HepG2 (cell line): ENCODE measurements at regions not wholly inside any gene's neighbourhood (a gene's known extent, or its start where the extent isn't known, plus 50 kb on each side); places are given as distances from the start of the nearest gene placed in this dataset.

Experiments used
- ARNTL ChIP-seq: sonication (generic); formaldehyde crosslinking; IDR thresholded peaks from 2 replicates; pipeline ENCODE4 v1.4.0; 2020; ENCODE audit warnings: mild to moderate bottlenecking, missing genetic modification reagents
- FOXO1 ChIP-seq: sonication (generic); formaldehyde crosslinking; IDR thresholded peaks from 2 replicates; pipeline ENCODE4 v1.4.0; 2020; ENCODE audit warnings: missing genetic modification reagents
- GMEB1 ChIP-seq: sonication (generic); formaldehyde crosslinking; IDR thresholded peaks from 2 replicates; pipeline ENCODE4 v1.5.1; 2020; ENCODE audit warnings: missing genetic modification reagents, mild to moderate bottlenecking, borderline replicate concordance
- HCFC1 ChIP-seq: fragments of 150-350 bp; IDR thresholded peaks from 2 replicates; pipeline ENCODE4 v1.6.1; 2014; ENCODE audit warnings: low read depth, low read length
- NCOR1 ChIP-seq: fragments of 200-600 bp; sonication (generic); IDR thresholded peaks from 2 replicates; pipeline ENCODE4 v1.7.0; 2017; ENCODE audit warnings: antibody characterized with exemption, low read length, borderline replicate concordance
- PAXIP1 ChIP-seq: sonication (generic); formaldehyde crosslinking; conservative IDR thresholded peaks from 2 replicates; pipeline ENCODE4 v1.4.0; 2020; ENCODE audit warnings: mild to moderate bottlenecking, missing genetic modification reagents, moderate library complexity
- PHF21A ChIP-seq: sonication (generic); formaldehyde crosslinking; IDR thresholded peaks from 2 replicates; pipeline ENCODE4 v1.5.0; 2020; ENCODE audit warnings: mild to moderate bottlenecking, missing genetic modification reagents
- SALL1 ChIP-seq: sonication (generic); formaldehyde crosslinking; IDR thresholded peaks from 2 replicates; pipeline ENCODE4 v1.8.0; 2022; ENCODE audit warnings: mild to moderate bottlenecking, missing genetic modification reagents
- SALL2 ChIP-seq: sonication (generic); formaldehyde crosslinking; IDR thresholded peaks from 2 replicates; pipeline ENCODE4 v1.8.1; 2023; ENCODE audit warnings: mild to moderate bottlenecking, missing genetic modification reagents, inconsistent platforms
- SMAD3 ChIP-seq: sonication (generic); formaldehyde crosslinking; IDR thresholded peaks from 2 replicates; pipeline ENCODE4 v1.4.0; 2020; ENCODE audit warnings: missing genetic modification reagents
- TCF7 ChIP-seq: sonication (generic); IDR thresholded peaks from 2 replicates; pipeline ENCODE4 v1.6.1; 2016; ENCODE audit warnings: antibody characterized with exemption, low read depth
- TIGD3 ChIP-seq: sonication (generic); formaldehyde crosslinking; IDR thresholded peaks from 2 replicates; pipeline ENCODE4 v1.5.1; 2020; ENCODE audit warnings: mild to moderate bottlenecking, missing genetic modification reagents, borderline replicate concordance
- TRIM22 ChIP-seq: fragments of 450-650 bp; IDR thresholded peaks from 2 replicates; pipeline ENCODE4 v1.6.1; 2017
- ZNF276 ChIP-seq: sonication (generic); formaldehyde crosslinking; IDR thresholded peaks from 2 replicates; pipeline ENCODE4 v1.4.0; 2020; ENCODE audit warnings: mild to moderate bottlenecking, low read depth, missing genetic modification reagents
- ZNF317 ChIP-seq: sonication (generic); formaldehyde crosslinking; IDR thresholded peaks from 2 replicates; pipeline ENCODE4 v1.5.0; 2020; ENCODE audit warnings: mild to moderate bottlenecking, missing genetic modification reagents
- ZNF430 ChIP-seq: sonication (generic); formaldehyde crosslinking; IDR thresholded peaks from 2 replicates; pipeline ENCODE4 v1.9.0; 2021; ENCODE audit warnings: mild to moderate bottlenecking, missing genetic modification reagents
- ZNF629 ChIP-seq: sonication (generic); formaldehyde crosslinking; conservative IDR thresholded peaks from 2 replicates; pipeline ENCODE4 v1.5.0; 2020; ENCODE audit warnings: missing genetic modification reagents
- ZNF639 ChIP-seq: conservative IDR thresholded peaks from 2 replicates; pipeline ENCODE4 v1.6.1; 2018; ENCODE audit warnings: missing genetic modification reagents

- no peak for TF ChIP-seq ZNF317 (CRISPR knock-in tag)
- no peak for TF ChIP-seq ZNF629 (CRISPR knock-in tag)
- no peak for TF ChIP-seq TIGD3 (CRISPR knock-in tag)
- TF ChIP-seq HCFC1: no peak
- TF ChIP-seq ARNTL (CRISPR knock-in tag): 0 out of 2 replicates have a peak, but pooled peaks have one; percentile 44
- peak; percentile 45; the same call in 1 of the 2 replicates for TF ChIP-seq ZNF430 (CRISPR knock-in tag)
- 0 out of 2 replicates have a peak, but pooled peaks have one; percentile 10 for TF ChIP-seq GMEB1 (CRISPR knock-in tag)
- TF ChIP-seq TCF7: peak; percentile 83
- no peak for TF ChIP-seq SALL2
- no peak for TF ChIP-seq ZNF639 (CRISPR knock-in tag)
- no peak for TF ChIP-seq TRIM22
- TF ChIP-seq ZNF276 (CRISPR knock-in tag): no peak
- TF ChIP-seq SALL1 (CRISPR knock-in tag): peak; percentile 19; the same call in 1 of the 2 replicates
- TF ChIP-seq PAXIP1: peak; percentile 62
- peak; percentile 36; the same call in 1 of the 2 replicates for TF ChIP-seq NCOR1
- TF ChIP-seq SMAD3 (CRISPR knock-in tag): peak; percentile 69
- 0 out of 2 replicates have a peak, but pooled peaks have one; percentile 27 for TF ChIP-seq FOXO1 (CRISPR knock-in tag)
- peak; percentile 31; the same call in 1 of the 2 replicates for TF ChIP-seq PHF21A (CRISPR knock-in tag)
Measured at GRCh38 chr21:38918607-38919346, 113.0 kb downstream of the ETS2 start (continued).
